Parathyroid adenoma (tissue), 2 donors: ENCODE measurements at regions not wholly inside any gene's neighbourhood (a gene's known extent, or its start where the extent isn't known, plus 50 kb on each side); places are given as distances from the start of the nearest gene placed in this dataset.

Experiments used
- H2AFZ ChIP-seq: fragments of 300-600 bp; sonication (generic); one replicate; pipeline ENCODE4 v1.7.0; 2017; ENCODE audit warnings: antibody characterized with exemption, mild to moderate bottlenecking
- H3K27ac ChIP-seq: fragments of 300-600 bp; sonication (generic); one replicate; pipeline ENCODE4 v1.7.0; 2017
- H3K27me3 ChIP-seq: fragments of 300-600 bp; sonication (generic); one replicate; pipeline ENCODE4 v1.7.0; 2017; ENCODE audit warnings: low read length; ENCODE audit not compliant: control insufficient read depth, insufficient read depth
- H3K36me3 ChIP-seq: fragments of 300-600 bp; sonication (generic); one replicate; pipeline ENCODE4 v1.7.0; 2017; ENCODE audit warnings: low read length; ENCODE audit not compliant: control insufficient read depth, insufficient read depth
- H3K4me1 ChIP-seq: fragments of 300-600 bp; sonication (generic); one replicate; pipeline ENCODE4 v1.7.0; 2017; ENCODE audit warnings: control low read depth
- H3K4me2 ChIP-seq: fragments of 300-600 bp; sonication (generic); one replicate; pipeline ENCODE4 v1.7.0; 2017; ENCODE audit warnings: low read length
- H3K4me3 ChIP-seq: fragments of 300-600 bp; sonication (generic); one replicate; pipeline ENCODE4 v1.7.0; 2017; ENCODE audit warnings: low read depth, low read length
- H3K79me2 ChIP-seq: fragments of 300-600 bp; sonication (generic); one replicate; pipeline ENCODE4 v1.7.0; 2017; ENCODE audit warnings: control low read depth
- H3K9ac ChIP-seq: fragments of 300-600 bp; sonication (generic); one replicate; pipeline ENCODE4 v1.7.0; 2017; ENCODE audit warnings: mild to moderate bottlenecking
- H3K9me3 ChIP-seq: fragments of 300-600 bp; sonication (generic); one replicate; pipeline ENCODE4 v1.7.0; 2017; ENCODE audit warnings: low read length; ENCODE audit not compliant: control insufficient read depth
- TF ChIP-seq, protein P1 (sequence below): fragments of 300-600 bp; sonication (generic); IDR thresholded peaks from one replicate; pipeline ENCODE4 v1.7.0; 2017; ENCODE audit warnings: antibody characterized with exemption, mild to moderate bottlenecking
- donor health status: primary hyperparathyroidism.

GRCh38 chr11:104588446-104588845 lies 309.8 kb downstream of the CASP12 start:
- H3K9me3 ChIP-seq, result no peaks in the 10 kb centered on the region

DNA sequence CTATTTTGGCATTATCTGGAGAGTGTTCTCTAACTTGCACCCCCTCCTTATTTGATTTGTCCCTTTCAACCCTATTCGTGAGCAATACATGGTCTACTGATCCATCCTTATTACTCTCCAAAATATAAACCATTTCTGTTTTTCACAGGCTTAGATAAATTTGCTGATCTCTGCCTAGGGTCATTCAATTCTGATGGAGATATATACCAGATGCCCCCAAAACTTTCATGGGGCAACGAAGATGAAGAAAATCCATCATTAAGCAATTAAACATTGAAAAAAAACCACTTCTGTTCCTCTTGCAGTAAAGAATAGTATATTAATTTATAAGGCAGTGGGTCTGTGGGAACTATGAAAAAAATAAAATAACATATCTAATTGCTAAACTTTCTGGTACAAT lies 313.4 kb downstream of the CASP12 start:
- H2AFZ ChIP-seq, result no peak overlapping the region
- no peak overlapping the region for H3K27ac ChIP-seq
- no peak overlapping the region for H3K4me3 ChIP-seq
- H3K9me3 ChIP-seq, result no peaks in the 10 kb centered on the region
- H3K9ac ChIP-seq, result no peak overlapping the region
- no peaks in the 10 kb centered on the region for H3K27me3 ChIP-seq
- no peaks in the 10 kb centered on the region for H3K4me1 ChIP-seq
- TF ChIP-seq, protein P1, sequence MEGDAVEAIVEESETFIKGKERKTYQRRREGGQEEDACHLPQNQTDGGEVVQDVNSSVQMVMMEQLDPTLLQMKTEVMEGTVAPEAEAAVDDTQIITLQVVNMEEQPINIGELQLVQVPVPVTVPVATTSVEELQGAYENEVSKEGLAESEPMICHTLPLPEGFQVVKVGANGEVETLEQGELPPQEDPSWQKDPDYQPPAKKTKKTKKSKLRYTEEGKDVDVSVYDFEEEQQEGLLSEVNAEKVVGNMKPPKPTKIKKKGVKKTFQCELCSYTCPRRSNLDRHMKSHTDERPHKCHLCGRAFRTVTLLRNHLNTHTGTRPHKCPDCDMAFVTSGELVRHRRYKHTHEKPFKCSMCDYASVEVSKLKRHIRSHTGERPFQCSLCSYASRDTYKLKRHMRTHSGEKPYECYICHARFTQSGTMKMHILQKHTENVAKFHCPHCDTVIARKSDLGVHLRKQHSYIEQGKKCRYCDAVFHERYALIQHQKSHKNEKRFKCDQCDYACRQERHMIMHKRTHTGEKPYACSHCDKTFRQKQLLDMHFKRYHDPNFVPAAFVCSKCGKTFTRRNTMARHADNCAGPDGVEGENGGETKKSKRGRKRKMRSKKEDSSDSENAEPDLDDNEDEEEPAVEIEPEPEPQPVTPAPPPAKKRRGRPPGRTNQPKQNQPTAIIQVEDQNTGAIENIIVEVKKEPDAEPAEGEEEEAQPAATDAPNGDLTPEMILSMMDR, result no peak
- H3K4me2 ChIP-seq, result no peak overlapping the region
- no peaks in the 10 kb centered on the region for H3K36me3 ChIP-seq
- no peaks in the 10 kb centered on the region for H3K79me2 ChIP-seq

More at GRCh38 chr11:104588446-104588845, 309.8 kb downstream of the CASP12 start:
- H3K9ac ChIP-seq, result no peak overlapping the region
- no peaks in the 10 kb centered on the region for H3K4me1 ChIP-seq
- no peaks in the 10 kb centered on the region for H3K79me2 ChIP-seq
- TF ChIP-seq, protein P1, result no peak
- H3K4me2 ChIP-seq, result no peak overlapping the region
- H2AFZ ChIP-seq, result no peak overlapping the region
- H3K36me3 ChIP-seq, result no peaks in the 10 kb centered on the region
- H3K27me3 ChIP-seq, result no peaks in the 10 kb centered on the region
- no peak overlapping the region for H3K27ac ChIP-seq
- no peak overlapping the region for H3K4me3 ChIP-seq

GRCh38 chr11:104583857-104584256 lies 314.4 kb downstream of the CASP12 start:
- H3K4me2 ChIP-seq, result no peak overlapping the region
- TF ChIP-seq, protein P1, result no peak
- no peak overlapping the region for H2AFZ ChIP-seq
- no peaks in the 10 kb centered on the region for H3K9me3 ChIP-seq
- no peaks in the 10 kb centered on the region for H3K36me3 ChIP-seq
- no peak overlapping the region for H3K9ac ChIP-seq
- no peak overlapping the region for H3K4me3 ChIP-seq
- no peaks in the 10 kb centered on the region for H3K79me2 ChIP-seq
- no peaks in the 10 kb centered on the region for H3K4me1 ChIP-seq
- no peak overlapping the region for H3K27ac ChIP-seq
- no peaks in the 10 kb centered on the region for H3K27me3 ChIP-seq

DNA sequence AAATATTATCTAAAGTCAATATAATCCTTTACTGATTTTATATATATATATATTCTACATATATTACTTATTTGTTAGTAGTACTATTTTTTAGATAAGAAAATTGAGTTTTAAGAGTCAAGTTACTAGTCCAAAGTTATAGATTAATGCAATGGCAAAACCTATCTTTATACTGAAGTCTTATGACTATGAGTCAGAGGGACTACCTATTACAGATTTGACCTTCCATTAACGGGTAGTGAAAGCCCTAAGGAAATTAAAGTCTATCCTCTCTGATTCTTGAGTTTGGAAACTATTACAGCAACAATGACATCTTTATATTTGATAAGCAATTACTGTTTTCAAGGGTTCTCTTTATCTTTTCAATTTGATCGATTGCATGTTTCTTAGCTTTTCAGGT lies 315.8 kb downstream of the CASP12 start:
- Histone ChIP-seq H3K27me3 (no peaks in the 10 kb centered on the region), H3K9ac (no peak overlapping the region), H3K4me1 (no peaks in the 10 kb centered on the region), H3K4me3 (no peak overlapping the region), H3K36me3 (no peaks in the 10 kb centered on the region), H2AFZ (no peak overlapping the region), H3K27ac (no peak overlapping the region), H3K79me2 (no peaks in the 10 kb centered on the region), H3K9me3 (no peaks in the 10 kb centered on the region), H3K4me2 (no peak overlapping the region)
- TF ChIP-seq, protein P1, result no peak

- no peaks in the 10 kb centered on the region for H3K79me2 ChIP-seq
- H3K9ac ChIP-seq, result no peak overlapping the region
- no peaks in the 10 kb centered on the region for H3K36me3 ChIP-seq
- H3K4me2 ChIP-seq, result no peak overlapping the region
- TF ChIP-seq, protein P1, result no peak
- no peak overlapping the region for H2AFZ ChIP-seq
- H3K9me3 ChIP-seq, result no peaks in the 10 kb centered on the region
- no peaks in the 10 kb centered on the region for H3K4me1 ChIP-seq
- H3K27ac ChIP-seq, result no peak overlapping the region
- no peak overlapping the region for H3K4me3 ChIP-seq
- no peaks in the 10 kb centered on the region for H3K27me3 ChIP-seq
These were observed 316.8 kb downstream of the CASP12 start for GRCh38 chr11:104581246-104581980.
